GM12873 (cell line): ENCODE measurements at regions not wholly inside any gene's neighbourhood (a gene's known extent, or its start where the extent isn't known, plus 50 kb on each side); places are given as distances from the start of the nearest gene placed in this dataset.

Experiments used
- TF ChIP-seq, protein P1 (sequence below): IDR thresholded peaks from 2 replicates; pipeline ENCODE4 v1.5.1; 2012; ENCODE audit warnings: low read depth, mild to moderate bottlenecking, moderate library complexity, low read length, control low read depth; ENCODE audit not compliant: insufficient read depth; ENCODE audit errors: missing control alignments

DNA sequence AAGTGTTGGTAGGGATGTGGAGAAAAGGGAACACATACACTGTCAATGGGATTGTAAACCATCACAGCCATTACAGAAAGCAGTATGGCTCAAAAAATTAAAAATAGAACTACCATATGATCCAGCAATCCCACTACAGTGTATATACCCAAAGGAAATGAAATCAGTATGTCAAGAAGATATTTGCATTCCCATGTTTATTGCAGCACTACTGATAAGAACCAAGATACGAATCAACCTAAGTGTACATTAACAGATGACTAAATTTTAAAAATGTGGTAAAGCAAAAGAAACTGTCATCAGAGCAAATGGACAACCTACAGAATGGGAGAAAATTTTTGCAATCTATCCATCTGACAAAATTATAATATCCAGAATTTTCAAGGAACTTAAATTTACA, 290.4 kb downstream of the IPMK start:
- TF ChIP-seq, protein P1, sequence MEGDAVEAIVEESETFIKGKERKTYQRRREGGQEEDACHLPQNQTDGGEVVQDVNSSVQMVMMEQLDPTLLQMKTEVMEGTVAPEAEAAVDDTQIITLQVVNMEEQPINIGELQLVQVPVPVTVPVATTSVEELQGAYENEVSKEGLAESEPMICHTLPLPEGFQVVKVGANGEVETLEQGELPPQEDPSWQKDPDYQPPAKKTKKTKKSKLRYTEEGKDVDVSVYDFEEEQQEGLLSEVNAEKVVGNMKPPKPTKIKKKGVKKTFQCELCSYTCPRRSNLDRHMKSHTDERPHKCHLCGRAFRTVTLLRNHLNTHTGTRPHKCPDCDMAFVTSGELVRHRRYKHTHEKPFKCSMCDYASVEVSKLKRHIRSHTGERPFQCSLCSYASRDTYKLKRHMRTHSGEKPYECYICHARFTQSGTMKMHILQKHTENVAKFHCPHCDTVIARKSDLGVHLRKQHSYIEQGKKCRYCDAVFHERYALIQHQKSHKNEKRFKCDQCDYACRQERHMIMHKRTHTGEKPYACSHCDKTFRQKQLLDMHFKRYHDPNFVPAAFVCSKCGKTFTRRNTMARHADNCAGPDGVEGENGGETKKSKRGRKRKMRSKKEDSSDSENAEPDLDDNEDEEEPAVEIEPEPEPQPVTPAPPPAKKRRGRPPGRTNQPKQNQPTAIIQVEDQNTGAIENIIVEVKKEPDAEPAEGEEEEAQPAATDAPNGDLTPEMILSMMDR, result no peak

GRCh38 chr10:57973451-57973850, 294.2 kb downstream of the IPMK start:
- TF ChIP-seq, protein P1, result no peak

DNA sequence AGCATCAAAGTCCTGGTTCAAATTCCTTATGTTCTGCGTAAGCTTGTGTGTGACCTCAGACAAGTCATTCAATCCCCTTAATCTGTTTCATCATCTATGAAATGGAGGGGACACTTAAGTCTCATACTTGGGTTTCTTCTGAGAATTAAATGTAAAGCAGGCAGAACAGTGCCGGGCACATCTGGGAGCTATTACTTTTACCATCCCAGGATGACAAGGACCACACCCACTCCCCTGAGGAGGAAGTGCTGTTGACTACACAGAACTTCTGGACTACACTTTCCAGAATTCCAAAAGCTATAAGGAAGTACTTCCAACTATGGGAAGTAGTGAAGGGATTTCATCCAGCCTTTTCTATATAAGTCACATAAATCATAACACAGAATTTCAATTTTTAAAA, 294.9 kb downstream of the IPMK start:
- TF ChIP-seq, protein P1, result no peak

GRCh38 chr10:57968328-57969016, 299.2 kb downstream of the IPMK start:
- TF ChIP-seq, protein P1, result no peak

DNA sequence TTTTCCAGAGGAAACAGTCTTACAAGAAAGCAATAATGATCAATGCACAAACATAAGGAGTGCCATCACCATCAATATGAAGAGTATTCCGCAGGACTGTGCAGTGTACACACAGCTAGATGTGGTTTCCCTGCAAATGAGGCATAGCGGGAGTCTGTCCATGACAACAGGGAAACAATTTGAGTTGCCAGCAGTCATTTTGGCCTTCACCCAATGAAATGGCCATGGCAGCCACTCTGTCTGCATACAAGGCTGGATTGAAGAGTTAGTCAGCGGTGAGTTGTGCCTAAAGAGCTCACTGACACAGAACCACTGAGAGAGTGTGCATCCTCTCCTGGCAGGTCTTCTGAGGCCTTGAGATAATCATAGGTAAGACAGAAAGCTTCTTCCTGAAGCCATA, 303.3 kb downstream of the IPMK start:
- TF ChIP-seq, protein P1, result no peak

DNA sequence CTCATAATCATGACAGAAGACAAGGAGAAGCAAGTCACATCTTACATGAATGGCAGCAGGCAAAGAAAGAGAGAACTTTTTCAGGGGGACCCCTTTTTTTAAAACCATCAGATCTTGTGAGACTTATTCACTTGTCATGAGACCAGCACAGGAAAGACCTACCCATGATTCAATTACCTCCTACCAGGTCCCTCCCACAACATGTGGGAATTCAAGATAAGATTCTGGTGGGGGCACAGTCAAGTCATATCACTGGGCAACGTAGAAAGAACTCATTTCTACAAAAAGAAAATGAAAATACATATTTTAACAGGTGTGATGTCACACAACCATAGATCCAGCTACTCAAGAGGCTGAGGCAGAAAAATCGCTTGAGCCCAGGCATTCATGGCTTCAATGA, 304.1 kb downstream of the IPMK start:
- TF ChIP-seq, protein P1, result no peak

DNA sequence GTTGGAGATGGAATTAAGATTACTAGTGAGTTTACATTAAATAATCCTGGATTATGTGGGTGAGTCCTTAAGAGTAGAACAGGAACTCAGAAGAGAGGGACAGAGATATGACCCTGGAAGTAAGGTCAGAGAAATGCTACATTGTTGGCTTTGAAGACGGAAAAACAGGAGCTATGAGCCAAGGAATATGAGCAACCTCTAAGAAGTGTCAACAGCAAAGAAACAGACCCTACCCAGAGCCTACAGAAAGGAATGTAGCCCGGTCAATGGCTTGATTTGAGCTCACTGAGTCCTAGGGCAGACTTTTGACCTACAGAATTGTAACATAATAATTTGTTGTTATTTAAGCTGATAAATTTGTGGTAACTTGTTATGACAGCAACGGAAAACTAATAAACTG, 304.9 kb downstream of the IPMK start:
- TF ChIP-seq, protein P1, result no peak
